Naive thymus-derived CD4-positive, alpha-beta T cell (primary cell): ENCODE measurements at regions not wholly inside any gene's neighbourhood (a gene's known extent, or its start where the extent isn't known, plus 50 kb on each side); places are given as distances from the start of the nearest gene placed in this dataset.

ENCODE experiments used
- ATAC-seq: fragments of 150-1000 bp; cut with Tn5 transposase; 2 replicates; pipeline ENCODE4 v1.10.0; 2021; ENCODE audit warnings: mild to moderate bottlenecking, moderate library complexity
- CTCF ChIA-PET: fragments of 350-600 bp; sonication (Branson Sonifier 250); formaldehyde crosslinking; loops from one replicate; lab custom pipeline; 2021; ENCODE audit warnings: antibody characterized with exemption; lab: Charles Lee
- POLR2A ChIA-PET: fragments of 350-600 bp; sonication (Branson Sonifier 250); formaldehyde crosslinking; loops from one replicate; lab custom pipeline; 2021; ENCODE audit warnings: antibody characterized with exemption, inconsistent platforms; lab: Charles Lee
- DNase-seq, 9 donors: peaks; one replicate each; pipeline versions ENCODE4 v3.0.0 to v3.0.0-alpha.2; 2020 to 2022; ENCODE audit warnings: mixed read lengths in 1 of 9
- H3K27ac ChIP-seq: one replicate; pipeline ENCODE4 v1.7.0; 2013; ENCODE audit warnings: mild to moderate bottlenecking, low read depth, low read length, moderate library complexity
- H3K27me3 ChIP-seq, 2 donors: one replicate each; pipeline ENCODE4 v1.7.0; 2013; ENCODE audit warnings: low read length in 2 of 2, mild to moderate bottlenecking in 2 of 2, moderate library complexity in 2 of 2; ENCODE audit not compliant: control insufficient read depth in 2 of 2, insufficient read depth in 2 of 2
- H3K36me3 ChIP-seq, 3 experiments: 1 replicate in 2 of 3; 2 replicates in 1 of 3; pipeline ENCODE4 v1.7.0; 2013; ENCODE audit warnings: low read length in 3 of 3, mild to moderate bottlenecking in 3 of 3, moderate library complexity in 1 of 3; ENCODE audit not compliant: insufficient read depth in 3 of 3, control insufficient read depth in 2 of 3
- H3K4me1 ChIP-seq, 2 donors: one replicate each; pipeline ENCODE4 v1.7.0; 2013; ENCODE audit warnings: low read length in 2 of 2, mild to moderate bottlenecking in 2 of 2, moderate library complexity in 1 of 2; ENCODE audit not compliant: control insufficient read depth in 2 of 2, insufficient read depth in 2 of 2
- H3K4me3 ChIP-seq: 2 replicates; pipeline ENCODE4 v1.7.0; 2013; ENCODE audit warnings: mild to moderate bottlenecking, low read length
- H3K9me3 ChIP-seq, 3 experiments: 1 replicate in 2 of 3; 2 replicates in 1 of 3; pipeline ENCODE4 v1.7.0; 2013; ENCODE audit warnings: low read length in 3 of 3; ENCODE audit not compliant: control insufficient read depth in 2 of 3
- H3K27ac Mint-ChIP-seq, 9 donors: one replicate each; pipeline ENCODE4 v1.8.0; 2020 to 2022; ENCODE audit warnings: mixed read lengths in 9 of 9, mild to moderate bottlenecking in 8 of 9, moderate library complexity in 5 of 9, inconsistent platforms in 2 of 9
- H3K27me3 Mint-ChIP-seq, 5 donors: one replicate each; pipeline ENCODE4 v1.8.0; 2021 to 2022; ENCODE audit warnings: mixed read lengths in 5 of 5, mild to moderate bottlenecking in 1 of 5
- H3K36me3 Mint-ChIP-seq, 5 donors: one replicate each; pipeline ENCODE4 v1.8.0; 2020 to 2022; ENCODE audit warnings: mixed read lengths in 5 of 5, mild to moderate bottlenecking in 3 of 5, inconsistent platforms in 1 of 5
- H3K4me1 Mint-ChIP-seq, 7 donors: one replicate each; pipeline ENCODE4 v1.8.0; 2020 to 2022; ENCODE audit warnings: mixed read lengths in 7 of 7, mild to moderate bottlenecking in 3 of 7, inconsistent platforms in 1 of 7
- H3K4me3 Mint-ChIP-seq, 10 donors: one replicate each; pipeline ENCODE4 v1.8.0; 2020 to 2022; ENCODE audit warnings: mild to moderate bottlenecking in 10 of 10, mixed read lengths in 10 of 10, moderate library complexity in 6 of 10, inconsistent platforms in 2 of 10
- H3K9me3 Mint-ChIP-seq, 11 donors: one replicate each; pipeline ENCODE4 v1.8.0; 2020 to 2022; ENCODE audit warnings: mixed read lengths in 11 of 11, mild to moderate bottlenecking in 4 of 11, inconsistent platforms in 1 of 11, moderate library complexity in 1 of 11
- intact Hi-C, 2 donors: fragments of 100-400 bp; cut with micrococcal nuclease; formaldehyde crosslinking; loops; one replicate each; pipeline ENCODE4 v1.15.1; 2023

- H3K9me3 ChIP-seq = no peaks in the 10 kb centered on the region
- no peak for DNase-seq
- intact Hi-C loops = no loop called here
- H3K4me1 Mint-ChIP-seq = no peaks in the 10 kb centered on the region
- H3K4me3 Mint-ChIP-seq = no peak overlapping the region
- H3K4me1 ChIP-seq = no peaks in the 10 kb centered on the region
- no peak for ATAC-seq
- H3K4me3 ChIP-seq = no peak overlapping the region
- no peaks in the 10 kb centered on the region for H3K27me3 ChIP-seq
- H3K9me3 Mint-ChIP-seq = peaks cover 0 to 15% (median 0%) of the 10 kb centered on the region in 11 donors
- H3K27me3 Mint-ChIP-seq = peaks cover 3 to 10% (median 5%) of the 10 kb centered on the region in 5 donors
- H3K27ac Mint-ChIP-seq = no peak overlapping the region
- H3K36me3 Mint-ChIP-seq = no peaks in the 10 kb centered on the region
- H3K36me3 ChIP-seq = no peaks in the 10 kb centered on the region
- POLR2A ChIA-PET = no interaction called here
- CTCF ChIA-PET = no interaction called here
- H3K27ac ChIP-seq = no peak overlapping the region
Measured at GRCh38 chr1:208923946-208924720, 659.4 kb upstream of the CAMK1G start.

- Mint-ChIP-seq H3K27me3 (peaks cover 3 to 10% (median 5%) of the 10 kb centered on the region in 5 donors), H3K9me3 (peaks cover 0 to 8% (median 0%) of the 10 kb centered on the region in 11 donors), H3K36me3 (no peaks in the 10 kb centered on the region), H3K4me1 (no peaks in the 10 kb centered on the region), H3K27ac (no peak overlapping the region), H3K4me3 (no peak overlapping the region)
- DNase-seq (no peak), ATAC-seq (no peak)
- intact Hi-C loops = no loop called here
- CTCF ChIA-PET = no interaction called here
- Histone ChIP-seq H3K4me1 (no peaks in the 10 kb centered on the region), H3K27me3 (no peaks in the 10 kb centered on the region), H3K4me3 (no peak overlapping the region), H3K27ac (no peak overlapping the region), H3K36me3 (no peaks in the 10 kb centered on the region), H3K9me3 (no peaks in the 10 kb centered on the region)
- POLR2A ChIA-PET = no interaction called here
Measured at GRCh38 chr1:208924928-208925327, 658.6 kb upstream of the CAMK1G start.

- Histone ChIP-seq H3K9me3 (no peaks in the 10 kb centered on the region), H3K27ac (no peak overlapping the region), H3K4me3 (no peak overlapping the region), H3K4me1 (no peaks in the 10 kb centered on the region), H3K27me3 (no peaks in the 10 kb centered on the region), H3K36me3 (no peaks in the 10 kb centered on the region)
- Mint-ChIP-seq H3K27ac (no peak overlapping the region), H3K36me3 (no peaks in the 10 kb centered on the region), H3K4me3 (no peak overlapping the region), H3K27me3 (peaks cover 3 to 9% (median 5%) of the 10 kb centered on the region in 5 donors), H3K4me1 (no peaks in the 10 kb centered on the region), H3K9me3 (peaks cover 0 to 4% (median 0%) of the 10 kb centered on the region in 11 donors)
- no peak for ATAC-seq
- no peak for DNase-seq
- intact Hi-C loops = no loop called here
- ChIA-PET CTCF (no interaction called here), POLR2A (no interaction called here)
Measured at GRCh38 chr1:208928349-208929010, 655.0 kb upstream of the CAMK1G start.

- no peaks in the 10 kb centered on the region for H3K36me3 Mint-ChIP-seq
- DNase-seq (no peak), ATAC-seq (no peak)
- H3K27ac Mint-ChIP-seq = peak overlapping the region in 1 of 9 donors; percentile 26
- H3K27me3 Mint-ChIP-seq = peaks cover 3 to 10% (median 8%) of the 10 kb centered on the region in 5 donors
- no peaks in the 10 kb centered on the region for H3K4me1 ChIP-seq
- H3K36me3 ChIP-seq = no peaks in the 10 kb centered on the region
- H3K9me3 ChIP-seq = no peaks in the 10 kb centered on the region
- CTCF ChIA-PET = no interaction called here
- H3K4me1 Mint-ChIP-seq = no peaks in the 10 kb centered on the region
- H3K4me3 Mint-ChIP-seq = no peak overlapping the region
- H3K9me3 Mint-ChIP-seq = peaks cover 0 to 4% (median 0%) of the 10 kb centered on the region in 11 donors
- no peak overlapping the region for H3K4me3 ChIP-seq
- H3K27me3 ChIP-seq = no peaks in the 10 kb centered on the region
- H3K27ac ChIP-seq = no peak overlapping the region
- intact Hi-C loops = no loop called here
- POLR2A ChIA-PET = no interaction called here
Measured at GRCh38 chr1:208929575-208929974, 653.9 kb upstream of the CAMK1G start.

GRCh38 chr1:208931936-208932335 is 651.6 kb upstream of the CAMK1G start:
- POLR2A ChIA-PET = no interaction called here
- H3K27me3 Mint-ChIP-seq = peaks cover 0 to 12% (median 4%) of the 10 kb centered on the region in 5 donors
- DNase-seq (no peak), ATAC-seq (no peak)
- H3K27ac Mint-ChIP-seq = no peak overlapping the region
- peaks cover 0 to 3% (median 0%) of the 10 kb centered on the region in 11 donors for H3K9me3 Mint-ChIP-seq
- Histone ChIP-seq H3K27ac (no peak overlapping the region), H3K9me3 (no peaks in the 10 kb centered on the region), H3K4me3 (no peak overlapping the region), H3K27me3 (no peaks in the 10 kb centered on the region), H3K36me3 (no peaks in the 10 kb centered on the region), H3K4me1 (no peaks in the 10 kb centered on the region)
- intact Hi-C loops = no loop called here
- CTCF ChIA-PET = no interaction called here
- H3K36me3 Mint-ChIP-seq = no peaks in the 10 kb centered on the region
- H3K4me3 Mint-ChIP-seq = no peak overlapping the region
- H3K4me1 Mint-ChIP-seq = no peaks in the 10 kb centered on the region

GRCh38 chr1:208933984-208934525 is 649.5 kb upstream of the CAMK1G start:
- H3K9me3 Mint-ChIP-seq = peaks cover 0 to 6% (median 0%) of the 10 kb centered on the region in 11 donors
- H3K36me3 Mint-ChIP-seq = no peaks in the 10 kb centered on the region
- Histone ChIP-seq H3K27me3 (no peaks in the 10 kb centered on the region), H3K36me3 (no peaks in the 10 kb centered on the region), H3K27ac (no peak overlapping the region), H3K9me3 (no peaks in the 10 kb centered on the region), H3K4me1 (no peaks in the 10 kb centered on the region), H3K4me3 (no peak overlapping the region)
- H3K4me3 Mint-ChIP-seq = no peak overlapping the region
- H3K27ac Mint-ChIP-seq = no peak overlapping the region
- POLR2A ChIA-PET = no interaction called here
- intact Hi-C loops = no loop called here
- DNase-seq = no peak
- ATAC-seq = no peak
- CTCF ChIA-PET = no interaction called here
- peaks cover 3 to 11% (median 4%) of the 10 kb centered on the region in 5 donors for H3K27me3 Mint-ChIP-seq
- H3K4me1 Mint-ChIP-seq = no peaks in the 10 kb centered on the region
